HEK293T (cell line): ENCODE measurements at regions not wholly inside any gene's neighbourhood (a gene's known extent, or its start where the extent isn't known, plus 50 kb on each side); places are given as distances from the start of the nearest gene placed in this dataset.

ENCODE experiments used
- ARNT ChIP-seq: fragments of 450-650 bp; IDR thresholded peaks from 2 replicates; pipeline ENCODE4 v1.6.1; 2017; ENCODE audit warnings: mild to moderate bottlenecking
- BHLHE40 ChIP-seq: fragments of 450-650 bp; IDR thresholded peaks from 2 replicates; pipeline ENCODE4 v1.6.1; 2016; ENCODE audit warnings: mild to moderate bottlenecking, moderate library complexity, borderline replicate concordance
- ELF4 ChIP-seq: fragments of 450-650 bp; IDR thresholded peaks from 2 replicates; pipeline ENCODE4 v1.6.1; 2017; ENCODE audit warnings: antibody characterized with exemption
- FOXA1 ChIP-seq: fragments of 450-650 bp; IDR thresholded peaks from 2 replicates; pipeline ENCODE4 v1.6.1; 2016; ENCODE audit warnings: mild to moderate bottlenecking
- FOXM1 ChIP-seq: fragments of 450-650 bp; IDR thresholded peaks from 2 replicates; pipeline ENCODE4 v1.6.1; 2017; ENCODE audit warnings: mild to moderate bottlenecking, borderline replicate concordance
- HDGF ChIP-seq: fragments of 450-650 bp; IDR thresholded peaks from 2 replicates; pipeline ENCODE4 v1.6.1; 2017; ENCODE audit warnings: antibody characterized with exemption, borderline replicate concordance
- L3MBTL2 ChIP-seq: fragments of 450-650 bp; conservative IDR thresholded peaks from 2 replicates; pipeline ENCODE4 v1.6.1; 2016; ENCODE audit warnings: mild to moderate bottlenecking
- LEF1 ChIP-seq: fragments of 450-650 bp; IDR thresholded peaks from 2 replicates; pipeline ENCODE4 v1.6.1; 2017; ENCODE audit warnings: mild to moderate bottlenecking, borderline replicate concordance
- NFRKB ChIP-seq: fragments of 450-650 bp; IDR thresholded peaks from 2 replicates; pipeline ENCODE4 v1.6.1; 2016; ENCODE audit warnings: mild to moderate bottlenecking, moderate library complexity
- SP1 ChIP-seq: fragments of 450-650 bp; IDR thresholded peaks from 2 replicates; pipeline ENCODE4 v1.6.1; 2017
- SUZ12 ChIP-seq: fragments of 450-650 bp; IDR thresholded peaks from 2 replicates; pipeline ENCODE4 v1.6.1; 2016; ENCODE audit warnings: mild to moderate bottlenecking
- TARDBP ChIP-seq: fragments of 450-650 bp; IDR thresholded peaks from 2 replicates; pipeline ENCODE4 v1.6.1; 2016
- ZNF384 ChIP-seq: fragments of 450-650 bp; IDR thresholded peaks from 2 replicates; pipeline ENCODE4 v1.6.1; 2016

- no peak for TF ChIP-seq HDGF
- TF ChIP-seq FOXA1 = no peak
- no peak for TF ChIP-seq LEF1
- TF ChIP-seq SP1 = no peak
- no peak for TF ChIP-seq L3MBTL2
- no peak for TF ChIP-seq TARDBP
- no peak for TF ChIP-seq NFRKB
- no peak for TF ChIP-seq ZNF384
- TF ChIP-seq BHLHE40 = no peak
- TF ChIP-seq ARNT = no peak
- TF ChIP-seq ELF4 = no peak
- TF ChIP-seq FOXM1 = no peak
- TF ChIP-seq SUZ12 = no peak
These were observed 69.7 kb upstream of the C1QTNF9B start for GRCh38 chr13:23966691-23967615.
